ENCODE measurements at regions not wholly inside any gene's neighbourhood (a gene's known extent, or its start where the extent isn't known, plus 50 kb on each side); places are given as distances from the start of the nearest gene placed in this dataset.

DNA sequence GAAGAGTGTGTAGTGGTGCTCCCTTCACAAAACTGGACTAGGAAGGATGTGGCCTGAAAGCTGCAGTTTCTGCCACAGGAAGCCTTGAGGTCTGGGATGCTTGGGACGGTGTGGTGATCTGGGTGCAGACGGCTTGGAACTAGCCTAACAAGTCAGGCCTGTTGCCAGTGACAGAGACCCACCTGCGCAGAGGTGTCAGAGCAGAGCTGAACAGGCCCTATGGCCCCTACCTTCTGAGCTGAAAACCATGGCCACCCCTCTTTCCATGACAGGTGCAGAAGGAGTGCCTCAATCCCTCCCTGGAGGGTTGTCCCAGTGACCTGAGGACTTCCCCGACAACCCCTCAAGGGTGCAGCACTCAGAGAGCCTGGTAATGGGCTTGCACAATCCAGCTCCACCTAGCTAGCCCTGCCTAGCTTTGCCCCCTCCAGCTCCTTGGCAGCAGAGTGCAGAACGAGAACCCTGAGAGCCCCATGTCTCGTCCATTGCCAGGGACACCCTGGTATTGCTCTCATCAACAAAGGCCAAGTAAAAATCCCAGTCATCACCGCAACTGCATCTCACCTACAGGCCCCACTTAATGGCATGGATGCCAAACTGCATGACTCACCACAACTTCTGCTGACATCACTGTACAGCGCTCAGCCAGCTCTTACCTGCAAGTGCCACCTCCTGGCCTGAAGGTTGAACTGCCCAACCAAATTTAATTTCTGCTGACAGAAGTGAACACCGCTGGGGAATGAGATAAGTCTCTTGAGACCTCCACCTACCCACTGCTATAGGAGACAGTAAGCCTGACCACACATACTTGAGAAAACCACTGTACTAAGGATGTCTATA lies 563.1 kb downstream of the TFAP2A start:
- Histone ChIP-seq H3K27me3 (ENCODE audit: control insufficient read depth in 3 of 3, insufficient read depth in 3 of 3, low read length in 2 of 3) (no peaks in the 10 kb centered on the region), H3K9me3 (ENCODE audit: control insufficient read depth in 4 of 4, insufficient read depth in 3 of 4, low read length in 3 of 4) (peaks cover 2 to 19% (median 14%) of the 10 kb centered on the region in 4 donors), H3K36me3 (ENCODE audit: control insufficient read depth in 4 of 4, insufficient read depth in 4 of 4, low read length in 4 of 4) (no peaks in the 10 kb centered on the region), H3K9ac (ENCODE audit: insufficient read depth in 1 of 2, low read length in 2 of 2) (no peak overlapping the region), H3K27ac (ENCODE audit: low read depth in 1 of 2, low read length in 1 of 2) (no peak overlapping the region), H3K4me3 (no peak overlapping the region), H3K4me1 (ENCODE audit: control insufficient read depth in 5 of 5, insufficient read depth in 5 of 5, low read length in 5 of 5) (no peaks in the 10 kb centered on the region)
- TF ChIP-seq, protein P1, sequence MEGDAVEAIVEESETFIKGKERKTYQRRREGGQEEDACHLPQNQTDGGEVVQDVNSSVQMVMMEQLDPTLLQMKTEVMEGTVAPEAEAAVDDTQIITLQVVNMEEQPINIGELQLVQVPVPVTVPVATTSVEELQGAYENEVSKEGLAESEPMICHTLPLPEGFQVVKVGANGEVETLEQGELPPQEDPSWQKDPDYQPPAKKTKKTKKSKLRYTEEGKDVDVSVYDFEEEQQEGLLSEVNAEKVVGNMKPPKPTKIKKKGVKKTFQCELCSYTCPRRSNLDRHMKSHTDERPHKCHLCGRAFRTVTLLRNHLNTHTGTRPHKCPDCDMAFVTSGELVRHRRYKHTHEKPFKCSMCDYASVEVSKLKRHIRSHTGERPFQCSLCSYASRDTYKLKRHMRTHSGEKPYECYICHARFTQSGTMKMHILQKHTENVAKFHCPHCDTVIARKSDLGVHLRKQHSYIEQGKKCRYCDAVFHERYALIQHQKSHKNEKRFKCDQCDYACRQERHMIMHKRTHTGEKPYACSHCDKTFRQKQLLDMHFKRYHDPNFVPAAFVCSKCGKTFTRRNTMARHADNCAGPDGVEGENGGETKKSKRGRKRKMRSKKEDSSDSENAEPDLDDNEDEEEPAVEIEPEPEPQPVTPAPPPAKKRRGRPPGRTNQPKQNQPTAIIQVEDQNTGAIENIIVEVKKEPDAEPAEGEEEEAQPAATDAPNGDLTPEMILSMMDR (IDR thresholded peaks at IDR 0.05; ENCODE audit: control extremely low read depth, extremely low read depth) = no peak
- ATAC-seq (ENCODE audit: insufficient read depth, low FRiP score) (no peak), DNase-seq (no peak)
- 81 to 86% methylated on average over 9 of the region's 9 CpGs for WGBS, 2 donors

DNA sequence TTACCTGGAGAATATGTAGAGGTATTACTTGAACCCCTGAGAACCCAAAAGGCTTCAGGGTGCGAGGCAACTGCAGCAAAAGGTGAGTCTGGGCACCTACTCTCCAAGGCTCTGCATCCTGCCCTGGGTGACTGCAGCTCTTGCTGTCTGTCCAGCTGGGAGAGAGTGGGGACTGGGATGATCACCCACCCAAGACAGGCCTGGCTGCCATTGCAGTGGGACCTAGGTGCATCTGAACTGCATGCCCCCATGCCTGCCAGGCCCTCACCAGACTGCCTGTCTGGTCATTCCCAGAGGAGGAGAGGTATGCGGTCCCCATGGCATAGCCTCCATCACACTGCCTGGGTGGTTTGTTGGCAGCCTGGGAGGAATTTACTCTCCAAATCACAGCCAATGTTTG lies 563.9 kb downstream of the TFAP2A start:
- H3K27me3 ChIP-seq (ENCODE audit: control insufficient read depth in 3 of 3, insufficient read depth in 3 of 3, low read length in 2 of 3) = no peaks in the 10 kb centered on the region
- H3K9ac ChIP-seq (ENCODE audit: insufficient read depth in 1 of 2, low read length in 2 of 2) = no peak overlapping the region
- TF ChIP-seq, protein P1 (IDR thresholded peaks at IDR 0.05; ENCODE audit: control extremely low read depth, extremely low read depth) = no peak
- WGBS, 2 donors = 47 to 72% methylated on average over 2 of the region's 2 CpGs
- no peaks in the 10 kb centered on the region for H3K4me1 ChIP-seq (ENCODE audit: control insufficient read depth in 5 of 5, insufficient read depth in 5 of 5, low read length in 5 of 5)
- peaks cover 2 to 26% (median 17%) of the 10 kb centered on the region in 4 donors for H3K9me3 ChIP-seq (ENCODE audit: control insufficient read depth in 4 of 4, insufficient read depth in 3 of 4, low read length in 3 of 4)
- ATAC-seq (ENCODE audit: insufficient read depth, low FRiP score) (no peak), DNase-seq (no peak)
- H3K4me3 ChIP-seq = no peak overlapping the region
- H3K27ac ChIP-seq (ENCODE audit: low read depth in 1 of 2, low read length in 1 of 2) = no peak overlapping the region
- H3K36me3 ChIP-seq (ENCODE audit: control insufficient read depth in 4 of 4, insufficient read depth in 4 of 4, low read length in 4 of 4) = no peaks in the 10 kb centered on the region

DNA sequence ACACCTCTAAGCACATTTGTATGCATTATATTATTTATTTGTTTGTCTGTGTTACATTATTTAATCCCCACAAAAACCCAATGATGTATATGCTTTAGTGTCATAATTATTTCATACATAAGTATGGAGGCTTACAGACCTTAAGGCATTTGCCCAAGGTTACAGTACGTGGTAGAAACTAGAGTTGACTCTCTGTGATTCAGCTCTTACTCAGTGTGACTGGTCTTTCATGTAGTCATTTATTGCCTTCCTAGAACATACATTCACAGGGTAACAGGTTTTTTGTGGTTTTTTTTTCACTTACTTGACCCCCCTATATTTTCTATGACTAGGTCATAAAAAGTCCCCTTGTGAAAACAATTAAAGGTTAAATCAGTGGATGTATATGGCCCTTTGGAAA lies 566.8 kb downstream of the TFAP2A start:
- Histone ChIP-seq H3K4me1 (ENCODE audit: control insufficient read depth in 5 of 5, insufficient read depth in 5 of 5, low read length in 5 of 5) (no peaks in the 10 kb centered on the region), H3K9me3 (ENCODE audit: control insufficient read depth in 4 of 4, insufficient read depth in 3 of 4, low read length in 3 of 4) (peaks cover 0 to 27% (median 18%) of the 10 kb centered on the region in 4 donors), H3K4me3 (no peak overlapping the region), H3K27ac (ENCODE audit: low read depth in 1 of 2, low read length in 1 of 2) (no peak overlapping the region), H3K36me3 (ENCODE audit: control insufficient read depth in 4 of 4, insufficient read depth in 4 of 4, low read length in 4 of 4) (no peaks in the 10 kb centered on the region), H3K9ac (ENCODE audit: insufficient read depth in 1 of 2, low read length in 2 of 2) (no peak overlapping the region), H3K27me3 (ENCODE audit: control insufficient read depth in 3 of 3, insufficient read depth in 3 of 3, low read length in 2 of 3) (no peaks in the 10 kb centered on the region)
- no peak for DNase-seq
- ATAC-seq (ENCODE audit: insufficient read depth, low FRiP score) = no peak
- WGBS, 2 donors = 80 to 86% methylated on average over 1 of the region's 1 CpG
- TF ChIP-seq, protein P1 (IDR thresholded peaks at IDR 0.05; ENCODE audit: control extremely low read depth, extremely low read depth) = no peak
